Prostate gland (tissue), 2 donors: ENCODE measurements at regions not wholly inside any gene's neighbourhood (a gene's known extent, or its start where the extent isn't known, plus 50 kb on each side); places are given as distances from the start of the nearest gene placed in this dataset.

Experiments used
- CTCF ChIP-seq, 4 experiments: fragments of 200-600 bp in 2 of 4; fragments of 450-650 bp in 2 of 4; sonication (generic) in 2 of 4; IDR thresholded peaks; 1 replicate in 3 of 4; 2 replicates in 1 of 4; pipeline ENCODE4 v1.5.1; 2016 to 2019; ENCODE audit warnings: antibody characterized with exemption in 4 of 4, mild to moderate bottlenecking in 2 of 4, moderate library complexity in 2 of 4
- POLR2A ChIP-seq: fragments of 450-650 bp; IDR thresholded peaks from one replicate; pipeline ENCODE4 v1.6.1; 2016; ENCODE audit warnings: antibody characterized with exemption, mild to moderate bottlenecking
- POLR2AphosphoS5 ChIP-seq: sonication (generic); formaldehyde crosslinking; IDR thresholded peaks from one replicate; pipeline ENCODE4 v1.6.1; 2017; ENCODE audit warnings: antibody characterized with exemption

- TF ChIP-seq POLR2A (no peak), CTCF (IDR thresholded peaks at IDR 0.05) (peak; percentile 65 to 87 (median 81)), POLR2AphosphoS5 (peak; percentile 47)
Observed at GRCh38 chr17:69607162-69607834, 192.8 kb downstream of the MAP2K6 start.
